ENCODE measurements at regions not wholly inside any gene's neighbourhood (a gene's known extent, or its start where the extent isn't known, plus 50 kb on each side); places are given as distances from the start of the nearest gene placed in this dataset.

- Histone ChIP-seq H3K79me2 (ENCODE audit: insufficient read depth, low read length) (no peaks in the 10 kb centered on the region), H3K27ac (ENCODE audit: extremely low read length, insufficient read depth, low read length) (no peak overlapping the region), H2AFZ (ENCODE audit: low read length) (no peak overlapping the region), H3K4me3 (replicated peaks in 1 of 3; ENCODE audit: insufficient read depth in 1 of 3, low read depth in 2 of 3, low read length in 3 of 3) (no peak overlapping the region), H3K9ac (ENCODE audit: insufficient read depth, low read depth, low read length) (no peak overlapping the region), H3K4me1 (ENCODE audit: insufficient read depth, low read length) (no peaks in the 10 kb centered on the region), H3K36me3 (replicated peaks in 1 of 2; ENCODE audit: control insufficient read depth in 1 of 2, insufficient read depth in 2 of 2, low read length in 2 of 2) (no peaks in the 10 kb centered on the region), H3K9me3 (ENCODE audit: low read length) (no peaks in the 10 kb centered on the region), H3K4me2 (ENCODE audit: low read depth, low read length) (no peak overlapping the region), H4K20me1 (ENCODE audit: insufficient read depth, low read length) (no peaks in the 10 kb centered on the region), H3K27me3 (ENCODE audit: control insufficient read depth in 1 of 2, insufficient read depth in 2 of 2, low read length in 2 of 2) (no peaks in the 10 kb centered on the region)
- BruUV-seq (replicated peaks) = no TSS peak
- ChIA-PET POLR2A (no interaction called here), CTCF (ENCODE audit: low intra/inter-chr PET ratio, low total read pairs) (no interaction called here)
- DNase-seq (ENCODE audit: low spot score) (no peak), ATAC-seq (no peak), FAIRE-seq (no peak)
- TF ChIP-seq ZBTB8A (CRISPR knock-in tag; IDR thresholded peaks at IDR 0.05; ENCODE audit: borderline replicate concordance, low read depth) (no peak), HNRNPUL1 (IDR thresholded peaks at IDR 0.05; ENCODE audit: low read depth, low read length) (no peak), ZNF777 (CRISPR knock-in tag; IDR thresholded peaks at IDR 0.05) (no peak), MLX (CRISPR knock-in tag; IDR thresholded peaks at IDR 0.05) (no peak), ZKSCAN1 (IDR thresholded peaks at IDR 0.05; ENCODE audit: low read length) (no peak), ZGPAT (CRISPR knock-in tag; IDR thresholded peaks at IDR 0.05) (no peak), ZNF580 (CRISPR knock-in tag; IDR thresholded peaks at IDR 0.05; ENCODE audit: borderline replicate concordance, low read depth) (no peak), ISL2 (CRISPR knock-in tag; IDR thresholded peaks at IDR 0.05) (no peak)
- in situ Hi-C loops (cut with HindIII; ENCODE audit: extremely low pct_ligation_motif_present, low pct_unique_long_range_greater_than_20kb) = no loop called here
- 3% methylated on average over 2 of the region's 2 CpGs for WGBS (ENCODE audit: low lambda C conversion rate)
- intact Hi-C loops (cut with micrococcal nuclease; ENCODE audit: unreplicated experiment) = no loop called here
Measured at GRCh38 chr6:56003616-56004015, 128.2 kb upstream of the BMP5 start.

- no peaks in the 10 kb centered on the region for H4K20me1 ChIP-seq (ENCODE audit: insufficient read depth, low read length)
- no peak overlapping the region for H2AFZ ChIP-seq (ENCODE audit: low read length)
- H3K4me1 ChIP-seq (ENCODE audit: insufficient read depth, low read length) = no peaks in the 10 kb centered on the region
- TF ChIP-seq ZNF510 (CRISPR knock-in tag; IDR thresholded peaks at IDR 0.05; ENCODE audit: low read depth) = no peak
- no peak for TF ChIP-seq RAD21 (CRISPR knock-in tag; IDR thresholded peaks at IDR 0.05)
- no peaks in the 10 kb centered on the region for H3K9me3 ChIP-seq (ENCODE audit: low read length)
- no peak overlapping the region for H3K27ac ChIP-seq (ENCODE audit: extremely low read length, insufficient read depth, low read length)
- no peaks in the 10 kb centered on the region for H3K36me3 ChIP-seq (replicated peaks in 1 of 2; ENCODE audit: control insufficient read depth in 1 of 2, insufficient read depth in 2 of 2, low read length in 2 of 2)
- no peak for FAIRE-seq
- intact Hi-C loops (cut with micrococcal nuclease; ENCODE audit: unreplicated experiment) (no loop called here), in situ Hi-C loops (cut with HindIII; ENCODE audit: extremely low pct_ligation_motif_present, low pct_unique_long_range_greater_than_20kb) (no loop called here)
- WGBS (ENCODE audit: low lambda C conversion rate) = 4% methylated on average over 5 of the region's 5 CpGs
- H3K27me3 ChIP-seq (ENCODE audit: control insufficient read depth in 1 of 2, insufficient read depth in 2 of 2, low read length in 2 of 2) = no peaks in the 10 kb centered on the region
- BruUV-seq (replicated peaks) = no TSS peak
- no peak for DNase-seq (ENCODE audit: low spot score)
- ATAC-seq = no peak
- H3K4me2 ChIP-seq (ENCODE audit: low read depth, low read length) = no peak overlapping the region
- POLR2A ChIA-PET = no interaction called here
- H3K9ac ChIP-seq (ENCODE audit: insufficient read depth, low read depth, low read length) = no peak overlapping the region
- CTCF ChIA-PET (ENCODE audit: low intra/inter-chr PET ratio, low total read pairs) = no interaction called here
- H3K4me3 ChIP-seq (replicated peaks in 1 of 3; ENCODE audit: insufficient read depth in 1 of 3, low read depth in 2 of 3, low read length in 3 of 3) = no peak overlapping the region
- no peaks in the 10 kb centered on the region for H3K79me2 ChIP-seq (ENCODE audit: insufficient read depth, low read length)
Measured at GRCh38 chr6:56002336-56002735, 126.9 kb upstream of the BMP5 start.

All from HepG2 (cell line).